ENCODE measurements at regions not wholly inside any gene's neighbourhood (a gene's known extent, or its start where the extent isn't known, plus 50 kb on each side); places are given as distances from the start of the nearest gene placed in this dataset.

DNA sequence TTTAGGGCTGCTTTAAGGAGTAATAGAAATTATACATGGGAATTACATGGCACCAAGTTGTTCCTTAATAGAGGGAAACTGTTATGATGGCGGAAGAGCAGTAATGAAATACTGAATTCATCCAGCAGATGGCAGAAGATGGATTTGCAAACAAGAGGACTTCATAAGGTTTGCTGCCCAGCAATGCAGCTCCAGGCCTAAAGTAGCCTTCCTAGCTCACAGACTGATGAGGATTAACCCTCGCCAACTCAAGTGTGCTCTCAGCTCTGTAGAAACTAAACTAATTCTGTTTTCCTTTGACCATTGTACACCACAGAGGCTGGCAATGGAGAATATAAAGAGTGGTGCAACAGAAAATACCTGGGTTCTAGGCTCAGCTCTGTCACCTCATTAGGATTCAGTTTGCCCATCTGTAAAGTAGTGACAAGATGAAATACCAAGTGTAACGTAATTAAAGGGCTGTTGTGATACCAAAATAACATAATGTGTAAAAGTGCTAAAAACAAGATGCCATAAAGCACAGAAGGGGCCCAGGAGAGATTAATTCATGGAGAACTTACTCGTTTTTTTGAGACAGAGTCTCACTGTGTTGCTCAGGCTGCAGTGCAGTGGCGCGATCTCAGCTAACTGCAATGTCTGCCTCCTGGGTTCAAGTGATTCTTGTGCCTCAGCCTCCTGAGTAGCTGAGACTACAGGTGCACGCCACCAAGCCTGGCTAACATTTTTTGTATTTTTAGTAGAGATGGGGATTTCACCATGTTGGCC lies 102.4 kb upstream of the SERBP1 start:
- Histone ChIP-seq H3K4me1 (ENCODE audit: control insufficient read depth, extremely low read depth, insufficient read depth, low read length) (peaks cover 5% of the 10 kb centered on the region), H3K36me3 (ENCODE audit: control insufficient read depth, insufficient read depth, low read length) (no peaks in the 10 kb centered on the region), H3K27ac (ENCODE audit: insufficient read depth, low read length) (no peak overlapping the region), H3K9me3 (ENCODE audit: control insufficient read depth, insufficient read depth, low read depth, low read length) (no peaks in the 10 kb centered on the region), H3K4me2 (ENCODE audit: extremely low read depth, insufficient read depth, low read length) (no peak overlapping the region), H3K4me3 (replicated peaks in 1 of 4; ENCODE audit: control extremely low read depth in 1 of 4, insufficient read depth in 1 of 4, low read depth in 3 of 4, low read length in 4 of 4) (no peak overlapping the region), H4K20me1 (ENCODE audit: control insufficient read depth, extremely low read depth, insufficient read depth, low read length) (no peaks in the 10 kb centered on the region), H3K79me2 (ENCODE audit: control insufficient read depth, insufficient read depth, low read length) (no peaks in the 10 kb centered on the region), H3K9ac (ENCODE audit: insufficient read depth, low read length) (no peak overlapping the region), H3K27me3 (ENCODE audit: control insufficient read depth, insufficient read depth, low read length) (no peaks in the 10 kb centered on the region), H2AFZ (ENCODE audit: low read length) (no peak overlapping the region)
- TF ChIP-seq EZH2 (IDR thresholded peaks at IDR 0.05; ENCODE audit: low read length, missing control alignments): no peak
- TF ChIP-seq, protein P1, sequence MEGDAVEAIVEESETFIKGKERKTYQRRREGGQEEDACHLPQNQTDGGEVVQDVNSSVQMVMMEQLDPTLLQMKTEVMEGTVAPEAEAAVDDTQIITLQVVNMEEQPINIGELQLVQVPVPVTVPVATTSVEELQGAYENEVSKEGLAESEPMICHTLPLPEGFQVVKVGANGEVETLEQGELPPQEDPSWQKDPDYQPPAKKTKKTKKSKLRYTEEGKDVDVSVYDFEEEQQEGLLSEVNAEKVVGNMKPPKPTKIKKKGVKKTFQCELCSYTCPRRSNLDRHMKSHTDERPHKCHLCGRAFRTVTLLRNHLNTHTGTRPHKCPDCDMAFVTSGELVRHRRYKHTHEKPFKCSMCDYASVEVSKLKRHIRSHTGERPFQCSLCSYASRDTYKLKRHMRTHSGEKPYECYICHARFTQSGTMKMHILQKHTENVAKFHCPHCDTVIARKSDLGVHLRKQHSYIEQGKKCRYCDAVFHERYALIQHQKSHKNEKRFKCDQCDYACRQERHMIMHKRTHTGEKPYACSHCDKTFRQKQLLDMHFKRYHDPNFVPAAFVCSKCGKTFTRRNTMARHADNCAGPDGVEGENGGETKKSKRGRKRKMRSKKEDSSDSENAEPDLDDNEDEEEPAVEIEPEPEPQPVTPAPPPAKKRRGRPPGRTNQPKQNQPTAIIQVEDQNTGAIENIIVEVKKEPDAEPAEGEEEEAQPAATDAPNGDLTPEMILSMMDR (conservative IDR thresholded peaks at IDR 0.05 in 1 of 2, IDR thresholded peaks at IDR 0.05 in 1 of 2; ENCODE audit: low read depth in 1 of 2, low read length in 2 of 2): peak; percentile 54 to 72
- peak; percentile 84 to 91 for DNase-seq (ENCODE audit: low read depth in 2 of 2)

GRCh38 chr1:67534627-67535065 lies 104.4 kb upstream of the SERBP1 start:
- Histone ChIP-seq H3K27me3 (ENCODE audit: control insufficient read depth, insufficient read depth, low read length) (no peaks in the 10 kb centered on the region), H3K9me3 (ENCODE audit: control insufficient read depth, insufficient read depth, low read depth, low read length) (no peaks in the 10 kb centered on the region), H4K20me1 (ENCODE audit: control insufficient read depth, extremely low read depth, insufficient read depth, low read length) (no peaks in the 10 kb centered on the region), H3K27ac (ENCODE audit: insufficient read depth, low read length) (no peak overlapping the region), H2AFZ (ENCODE audit: low read length) (no peak overlapping the region), H3K79me2 (ENCODE audit: control insufficient read depth, insufficient read depth, low read length) (no peaks in the 10 kb centered on the region), H3K4me3 (replicated peaks in 1 of 4; ENCODE audit: control extremely low read depth in 1 of 4, insufficient read depth in 1 of 4, low read depth in 3 of 4, low read length in 4 of 4) (no peak overlapping the region), H3K36me3 (ENCODE audit: control insufficient read depth, insufficient read depth, low read length) (no peaks in the 10 kb centered on the region), H3K4me1 (ENCODE audit: control insufficient read depth, extremely low read depth, insufficient read depth, low read length) (peaks cover 5% of the 10 kb centered on the region), H3K4me2 (ENCODE audit: extremely low read depth, insufficient read depth, low read length) (no peak overlapping the region), H3K9ac (ENCODE audit: insufficient read depth, low read length) (no peak overlapping the region)
- DNase-seq (ENCODE audit: low read depth in 2 of 2): peak; percentile 61 to 73
- no peak for TF ChIP-seq EZH2 (IDR thresholded peaks at IDR 0.05; ENCODE audit: low read length, missing control alignments)
- TF ChIP-seq, protein P1 (conservative IDR thresholded peaks at IDR 0.05 in 1 of 2, IDR thresholded peaks at IDR 0.05 in 1 of 2; ENCODE audit: low read depth in 1 of 2, low read length in 2 of 2): no peak

DNA sequence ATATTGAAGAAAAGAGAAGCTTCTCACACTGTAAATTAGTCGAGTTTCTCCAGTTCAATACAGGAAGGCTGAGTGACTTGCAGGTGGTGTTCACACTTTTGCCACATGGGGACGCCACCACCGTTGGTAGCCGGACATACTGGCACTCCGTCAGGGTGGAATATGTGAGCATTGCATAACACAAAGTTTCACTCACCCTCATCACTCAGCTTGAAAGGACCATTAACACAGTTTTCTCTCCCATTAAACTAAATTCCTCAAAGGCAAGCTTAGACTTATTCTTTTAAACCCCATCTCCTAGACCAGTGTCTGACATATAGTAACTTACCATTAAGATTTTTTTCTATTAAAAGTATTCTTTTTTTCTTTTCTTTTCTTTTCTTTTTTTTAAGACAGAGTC lies 105.3 kb upstream of the SERBP1 start:
- no peaks in the 10 kb centered on the region for H3K36me3 ChIP-seq (ENCODE audit: control insufficient read depth, insufficient read depth, low read length)

More for the DNA sequence above, 105.3 kb upstream of the SERBP1 start:
- Histone ChIP-seq H3K9me3 (ENCODE audit: control insufficient read depth, insufficient read depth, low read depth, low read length) (no peaks in the 10 kb centered on the region), H3K4me3 (replicated peaks in 1 of 4; ENCODE audit: control extremely low read depth in 1 of 4, insufficient read depth in 1 of 4, low read depth in 3 of 4, low read length in 4 of 4) (no peak overlapping the region), H3K4me1 (ENCODE audit: control insufficient read depth, extremely low read depth, insufficient read depth, low read length) (peaks cover 5% of the 10 kb centered on the region), H3K27me3 (ENCODE audit: control insufficient read depth, insufficient read depth, low read length) (no peaks in the 10 kb centered on the region), H3K27ac (ENCODE audit: insufficient read depth, low read length) (no peak overlapping the region), H3K79me2 (ENCODE audit: control insufficient read depth, insufficient read depth, low read length) (no peaks in the 10 kb centered on the region), H3K9ac (ENCODE audit: insufficient read depth, low read length) (no peak overlapping the region), H2AFZ (ENCODE audit: low read length) (no peak overlapping the region), H3K4me2 (ENCODE audit: extremely low read depth, insufficient read depth, low read length) (no peak overlapping the region), H4K20me1 (ENCODE audit: control insufficient read depth, extremely low read depth, insufficient read depth, low read length) (no peaks in the 10 kb centered on the region)
- TF ChIP-seq, protein P1 (conservative IDR thresholded peaks at IDR 0.05 in 1 of 2, IDR thresholded peaks at IDR 0.05 in 1 of 2; ENCODE audit: low read depth in 1 of 2, low read length in 2 of 2): peak; percentile 99
- TF ChIP-seq EZH2 (IDR thresholded peaks at IDR 0.05; ENCODE audit: low read length, missing control alignments): no peak
- DNase-seq (ENCODE audit: low read depth in 2 of 2): peak; percentile 82 to 88

All from fibroblast of lung (primary cell).